ENCODE measurements at regions not wholly inside any gene's neighbourhood (a gene's known extent, or its start where the extent isn't known, plus 50 kb on each side); places are given as distances from the start of the nearest gene placed in this dataset.

- TF ChIP-seq CTCF (IDR thresholded peaks at IDR 0.05 in 4 of 5, conservative IDR thresholded peaks at IDR 0.05 in 1 of 5) = no peak
- TF ChIP-seq POLR2A (IDR thresholded peaks at IDR 0.05) = no peak
These were observed 729.0 kb downstream of the FGF9 start for GRCh38 chr13:22399801-22400420.

Data from gastrocnemius medialis (tissue), 4 donors.